Activated T-helper 1 cell treated with anti-CD3 and anti-CD28 coated beads, Interleukin-12 subunit alpha, Interleukin-12 subunit beta, Interleukin-2, Interleukin-4 antibody, amounts not matched to agents 30 ng/mL and 10 ng/mL and 1 ng/mL, durations not matched to agents 14 hours and 24 hours and 36 hours (primary cell): ENCODE measurements at regions not wholly inside any gene's neighbourhood (a gene's known extent, or its start where the extent isn't known, plus 50 kb on each side); places are given as distances from the start of the nearest gene placed in this dataset.
A peak's percentile ranks its signal among the peaks of the same experiment; 100 is the strongest.

Source experiments
- DNase-seq: peaks from one replicate; pipeline ENCODE4 v3.0.0; 2021; ENCODE audit warnings: low spot score
- H3K27ac Mint-ChIP-seq: one replicate; pipeline ENCODE4 v1.8.0; 2021; ENCODE audit warnings: mild to moderate bottlenecking, mixed read lengths
- H3K27me3 Mint-ChIP-seq: one replicate; pipeline ENCODE4 v1.8.0; 2022; ENCODE audit warnings: mild to moderate bottlenecking, moderate library complexity, mixed read lengths; ENCODE audit not compliant: insufficient read depth
- H3K36me3 Mint-ChIP-seq: one replicate; pipeline ENCODE4 v1.8.0; 2021; ENCODE audit warnings: low read depth, mixed read lengths
- H3K4me1 Mint-ChIP-seq: one replicate; pipeline ENCODE4 v1.8.0; 2021; ENCODE audit warnings: low read depth, mixed read lengths
- H3K4me3 Mint-ChIP-seq: one replicate; pipeline ENCODE4 v1.8.0; 2021; ENCODE audit warnings: mild to moderate bottlenecking, moderate library complexity, mixed read lengths
- H3K9me3 Mint-ChIP-seq: one replicate; pipeline ENCODE4 v1.8.0; 2021; ENCODE audit warnings: mixed read lengths
- intact Hi-C: fragments of 100-400 bp; cut with micrococcal nuclease; formaldehyde crosslinking; loops from one replicate; pipeline ENCODE4 v1.15.1; 2024

GRCh38 chr15:68871507-68871906 is 50.8 kb upstream of the ANP32A start:
- H3K36me3 Mint-ChIP-seq: no peaks in the 10 kb centered on the region
- no peak overlapping the region for H3K27ac Mint-ChIP-seq
- DNase-seq: no peak
- no peak overlapping the region for H3K4me3 Mint-ChIP-seq
- H3K9me3 Mint-ChIP-seq: no peaks in the 10 kb centered on the region
- H3K4me1 Mint-ChIP-seq: peaks cover 5% of the 10 kb centered on the region
- peaks cover 21% of the 10 kb centered on the region for H3K27me3 Mint-ChIP-seq
- intact Hi-C loops: no loop called here

GRCh38 chr15:68874788-68875187 is 54.1 kb upstream of the ANP32A start:
- Mint-ChIP-seq H3K4me1 (peaks cover 5% of the 10 kb centered on the region), H3K27ac (no peak overlapping the region)
- intact Hi-C loops: loop anchor here (1.0 to 5.0 kb wide), 5 partner anchors 47 to 315 kb away; no protein-coding TSS in a partner anchor

GRCh38 chr15:68875377-68876116 is 54.8 kb upstream of the SPESP1 start:
- Mint-ChIP-seq H3K36me3 (no peaks in the 10 kb centered on the region), H3K4me1 (peaks cover 5% of the 10 kb centered on the region), H3K9me3 (no peaks in the 10 kb centered on the region), H3K4me3 (no peak overlapping the region), H3K27me3 (peaks cover 31% of the 10 kb centered on the region), H3K27ac (no peak overlapping the region)
- peak; percentile 76 for DNase-seq
- intact Hi-C loops: loop anchor here (1.0 to 5.0 kb wide), 7 partner anchors 48 to 325 kb away; no protein-coding TSS in a partner anchor

More at GRCh38 chr15:68874788-68875187, 54.1 kb upstream of the ANP32A start:
- peaks cover 33% of the 10 kb centered on the region for H3K27me3 Mint-ChIP-seq
- no peaks in the 10 kb centered on the region for H3K9me3 Mint-ChIP-seq
- no peak for DNase-seq
- no peaks in the 10 kb centered on the region for H3K36me3 Mint-ChIP-seq
- H3K4me3 Mint-ChIP-seq: no peak overlapping the region

DNA sequence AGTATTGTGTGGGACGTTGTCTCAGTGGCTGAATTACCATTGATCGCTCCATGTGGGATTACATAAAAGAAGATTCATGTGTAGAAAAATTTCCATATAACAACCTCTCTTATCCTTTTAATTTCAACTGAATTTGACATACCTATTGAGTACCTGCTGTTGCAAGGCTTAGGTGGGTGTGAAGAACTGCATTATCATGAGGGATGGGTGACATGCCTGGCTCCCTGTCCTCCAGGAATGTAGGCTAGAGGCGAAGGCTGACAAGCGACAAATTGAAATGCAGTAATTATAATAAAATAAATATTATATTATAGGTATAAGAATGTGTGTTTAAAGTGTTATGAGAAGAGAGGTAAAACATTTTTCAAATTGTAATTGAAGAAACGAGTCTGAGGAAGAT is 52.7 kb upstream of the SPESP1 start:
- H3K27ac Mint-ChIP-seq: no peak overlapping the region
- H3K4me3 Mint-ChIP-seq: no peak overlapping the region
- H3K4me1 Mint-ChIP-seq: peaks cover 5% of the 10 kb centered on the region
- no peaks in the 10 kb centered on the region for H3K36me3 Mint-ChIP-seq
- no peaks in the 10 kb centered on the region for H3K9me3 Mint-ChIP-seq
- no peak for DNase-seq
- intact Hi-C loops: loop anchor here (5.0 kb wide), 1 partner anchor 50 kb away; no protein-coding TSS in a partner anchor
- H3K27me3 Mint-ChIP-seq: peaks cover 30% of the 10 kb centered on the region

DNA sequence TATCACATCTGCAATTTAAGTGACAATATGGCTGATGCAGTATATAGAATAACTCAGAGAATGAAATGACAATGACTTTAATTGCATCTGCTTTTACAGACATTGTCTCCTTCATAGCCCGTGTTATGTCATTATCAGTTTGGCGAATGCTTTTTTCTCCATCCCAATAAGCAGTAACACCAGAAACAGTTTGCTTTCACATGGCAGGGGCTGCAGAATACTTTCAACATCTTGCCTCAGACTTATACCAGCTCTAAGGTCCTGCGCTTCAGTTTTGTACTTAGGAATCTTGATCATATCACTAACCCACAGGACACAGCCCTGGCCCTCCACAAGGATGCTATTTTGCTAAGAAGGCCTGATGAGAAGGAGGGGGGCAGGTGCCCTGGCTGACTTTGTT is 49.9 kb upstream of the SPESP1 start:
- intact Hi-C loops: no loop called here
- peaks cover 23% of the 10 kb centered on the region for H3K27me3 Mint-ChIP-seq
- no peaks in the 10 kb centered on the region for H3K9me3 Mint-ChIP-seq
- no peak for DNase-seq
- H3K4me3 Mint-ChIP-seq: no peak overlapping the region
- H3K4me1 Mint-ChIP-seq: peaks cover 5% of the 10 kb centered on the region
- H3K27ac Mint-ChIP-seq: no peak overlapping the region
- H3K36me3 Mint-ChIP-seq: no peaks in the 10 kb centered on the region
